HG03066 (cell line): ENCODE measurements at regions not wholly inside any gene's neighbourhood (a gene's known extent, or its start where the extent isn't known, plus 50 kb on each side); places are given as distances from the start of the nearest gene placed in this dataset.
"Not testable (repeated sequence)": the region's sequence is repeated elsewhere in the genome, so short reads cannot be mapped to it uniquely, and the experiment has no call there.

ENCODE experiments used
- ATAC-seq: cut with Tn5 transposase; IDR thresholded peaks from one replicate; pipeline ENCODE4 v1.9.1; 2021; ENCODE audit warnings: low read depth; ENCODE audit not compliant: unreplicated experiment

DNA sequence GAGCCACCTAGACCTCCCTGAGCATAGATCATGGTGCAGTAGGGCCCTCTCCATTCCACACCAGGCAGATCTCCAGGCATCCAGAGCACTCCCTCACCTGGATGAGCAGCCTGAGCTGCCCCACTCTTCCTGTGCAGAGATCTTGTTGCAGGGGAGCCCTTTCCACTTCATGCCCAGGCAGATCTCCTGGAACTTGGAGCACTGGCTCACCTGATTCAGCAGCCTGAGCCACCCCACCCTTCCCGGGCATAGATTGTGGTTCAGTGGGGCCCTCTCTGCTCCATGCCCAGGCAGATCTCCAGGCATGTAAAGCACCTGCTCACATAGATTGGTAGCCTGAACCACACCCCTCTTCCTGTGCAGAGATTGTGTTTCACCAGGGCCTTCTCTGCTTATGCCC, 78.0 kb downstream of the SEC16B start:
- ATAC-seq, result no peak

DNA sequence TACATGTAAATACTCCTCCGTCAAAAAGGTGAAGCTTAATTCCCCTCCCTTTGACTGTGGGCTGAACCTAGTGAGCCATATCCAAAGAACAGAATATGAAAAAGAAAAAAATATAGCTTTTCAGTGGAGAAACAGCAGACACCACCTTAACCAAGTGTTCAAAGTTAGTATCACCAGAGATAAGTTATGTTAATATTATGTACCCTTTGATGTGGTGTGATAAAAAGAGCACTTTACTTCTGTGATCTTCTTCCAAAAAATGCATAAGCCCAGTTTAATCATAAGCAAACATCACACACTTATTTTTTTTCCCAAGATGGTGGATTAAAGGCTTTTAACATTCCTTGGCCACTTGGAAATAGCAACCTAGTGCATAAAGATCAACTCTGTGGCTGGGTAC, 79.4 kb downstream of the SEC16B start:
- no peak for ATAC-seq

DNA sequence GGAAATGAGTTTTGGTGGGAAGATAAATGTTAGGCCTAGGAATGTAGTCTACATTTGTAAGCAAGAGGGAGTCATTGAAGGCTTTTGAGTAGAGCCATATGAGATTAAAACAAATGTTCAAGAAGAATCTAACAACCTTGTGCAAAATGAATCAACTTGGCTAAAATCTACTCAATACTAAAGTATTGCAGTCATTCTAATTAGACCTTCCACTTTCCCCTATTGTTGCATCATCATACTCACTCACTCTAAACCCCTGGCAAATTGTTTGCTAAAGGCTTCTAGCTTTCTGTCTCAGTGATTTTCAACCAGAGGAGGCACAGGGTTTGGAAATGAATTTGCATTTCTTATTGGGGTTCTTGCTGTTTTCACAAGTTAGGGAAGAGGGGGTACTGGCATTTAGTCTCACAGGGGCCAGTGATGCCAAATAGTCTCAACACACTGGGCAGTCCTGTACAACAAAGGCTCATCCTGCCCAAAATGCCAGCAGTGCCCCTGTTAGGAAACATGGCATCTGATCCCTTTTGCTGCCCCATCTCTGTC, 85.3 kb downstream of the SEC16B start:
- ATAC-seq, result no peak

DNA sequence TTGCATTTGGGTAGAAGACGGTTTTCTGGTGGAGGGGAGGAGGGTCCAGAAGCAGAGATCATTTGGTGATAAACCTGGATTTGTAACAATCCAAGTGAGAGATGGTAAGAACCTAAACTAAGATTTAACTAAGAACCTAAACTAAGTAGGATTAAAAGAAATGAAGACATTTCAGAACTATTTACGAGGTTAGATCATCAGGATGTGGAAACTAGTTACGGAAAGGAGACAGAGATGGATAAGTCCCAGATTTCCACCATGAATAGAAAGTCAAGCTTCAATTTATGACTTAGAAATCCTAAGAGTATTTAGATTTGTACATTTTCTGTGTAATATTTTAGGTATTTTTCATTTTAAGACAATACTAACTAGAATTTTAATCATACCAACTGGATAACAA, 86.3 kb downstream of the SEC16B start:
- ATAC-seq, result no peak

DNA sequence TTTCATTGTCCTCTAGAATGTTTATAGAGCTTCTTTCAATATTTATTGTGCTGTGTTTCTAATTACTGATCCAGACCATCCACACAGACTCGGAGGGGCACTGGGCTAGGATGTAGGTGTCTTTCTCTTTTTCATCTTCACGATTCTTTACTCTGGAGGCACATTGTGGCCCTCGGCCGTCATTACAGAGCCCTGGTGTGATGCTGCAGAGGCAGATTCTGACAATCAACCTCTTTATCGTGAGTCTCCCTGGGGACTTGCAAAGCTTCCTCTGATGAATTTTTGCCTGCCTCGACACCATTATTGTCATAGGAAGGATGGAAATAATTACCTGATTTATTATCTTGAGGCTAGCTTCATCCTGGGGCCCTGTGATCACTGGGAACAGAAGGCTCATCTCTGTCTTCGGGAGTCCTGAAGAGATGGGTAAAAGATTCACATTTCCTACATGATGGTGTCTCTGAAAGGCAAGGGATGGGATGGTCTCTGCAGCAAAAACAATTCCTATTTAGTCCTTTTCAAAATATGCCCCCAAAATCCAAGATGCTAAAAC, 89.4 kb downstream of the SEC16B start:
- ATAC-seq, result no peak

DNA sequence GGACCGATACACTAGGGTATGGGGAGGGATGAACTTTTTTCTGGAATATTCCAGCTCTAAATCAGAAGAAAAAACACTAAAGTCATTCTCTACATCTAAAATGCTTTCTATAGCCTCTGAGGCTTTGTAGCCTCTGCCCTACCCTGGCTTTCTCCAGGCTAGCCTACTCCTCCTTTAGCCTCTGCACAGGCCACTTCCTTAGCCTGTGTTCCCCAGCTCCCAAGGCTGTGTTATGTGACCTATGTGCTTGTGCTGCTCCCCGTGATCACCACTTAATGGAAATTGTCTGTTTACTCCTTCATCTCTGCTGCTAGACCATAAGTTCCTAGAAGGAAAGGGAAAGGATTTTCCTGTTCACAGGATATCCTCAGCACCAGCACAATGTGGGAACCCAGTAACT, 92.8 kb downstream of the SEC16B start:
- ATAC-seq, result no peak

DNA sequence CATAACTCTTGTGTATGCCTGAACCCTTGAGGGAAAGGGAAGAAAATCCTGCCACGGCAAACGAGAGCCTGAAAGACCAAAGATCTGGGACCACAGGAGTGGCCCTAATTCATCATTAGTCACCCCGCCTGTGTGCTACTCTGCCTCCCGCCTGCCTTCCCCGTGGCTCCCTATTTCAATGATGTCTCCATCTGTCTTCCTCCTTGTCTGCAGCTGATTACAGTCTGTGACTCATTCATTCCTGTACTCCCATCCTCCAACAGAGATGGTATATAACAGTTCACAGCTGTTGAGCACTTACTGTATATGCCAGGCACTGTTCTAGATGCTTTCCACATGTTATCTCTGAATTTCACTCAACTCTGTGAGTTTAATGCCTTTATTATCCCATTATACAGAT, 96.6 kb downstream of the SEC16B start:
- ATAC-seq, result no peak

DNA sequence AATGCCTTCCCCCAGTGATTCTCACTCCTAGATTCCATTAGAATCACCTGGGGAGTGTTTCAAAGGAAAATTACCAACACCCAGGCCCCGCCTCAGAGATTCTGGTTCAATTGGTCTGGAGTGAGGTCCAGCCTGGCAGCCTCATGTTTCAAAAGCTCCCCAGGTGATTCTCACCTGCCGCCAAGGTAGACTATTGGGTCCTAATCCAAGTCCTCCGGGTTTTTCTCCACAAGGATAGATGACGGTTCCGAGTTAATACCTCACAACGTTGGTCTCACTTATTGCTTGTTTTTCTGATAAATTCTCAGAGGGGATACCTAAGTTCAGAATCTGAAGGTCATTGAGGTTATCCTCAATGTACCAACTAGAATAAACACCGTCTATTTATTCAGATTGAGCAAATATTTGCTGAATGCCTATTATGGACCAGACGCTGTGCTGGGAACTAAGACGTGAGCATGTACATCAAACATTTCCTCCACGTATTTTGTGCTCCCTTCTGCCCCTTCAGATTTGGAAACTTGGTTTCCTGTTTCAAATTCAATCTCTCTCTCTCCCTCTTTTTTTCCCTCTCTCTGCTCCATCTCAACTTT, 97.5 kb downstream of the SEC16B start:
- ATAC-seq, result no peak

DNA sequence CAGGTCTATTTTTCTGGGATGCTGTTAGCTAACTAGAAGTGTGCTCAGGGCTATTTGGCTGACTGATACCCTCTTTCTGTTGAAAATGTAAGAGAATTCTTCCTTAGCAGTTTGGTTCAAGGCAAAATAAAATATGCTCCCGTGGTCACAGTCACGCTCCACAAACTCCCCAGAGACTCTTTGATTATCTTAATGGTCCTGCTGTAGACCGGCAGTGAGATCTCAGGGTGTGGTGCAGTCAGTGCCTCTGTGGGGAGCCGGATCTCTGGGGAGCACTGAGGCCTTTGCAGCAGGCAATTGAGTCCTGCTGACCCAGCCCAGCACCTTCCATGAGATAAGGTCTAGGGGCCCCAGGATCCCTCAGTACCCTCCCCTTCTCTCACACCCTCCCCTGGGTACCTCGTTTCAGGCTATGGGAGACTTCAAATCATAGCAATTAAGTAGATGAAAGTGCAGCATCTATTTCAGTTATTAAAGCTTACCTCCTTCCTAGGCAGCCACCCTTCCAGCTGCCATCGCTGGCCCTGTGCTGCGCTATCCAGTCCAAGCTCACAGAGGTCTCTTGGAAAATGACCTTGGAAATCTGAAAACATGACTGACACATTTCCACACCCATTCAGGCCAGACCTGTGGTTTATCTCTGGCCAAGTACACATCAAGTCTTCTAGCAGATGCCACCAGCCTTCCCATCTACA, 98.1 kb downstream of the SEC16B start:
- no peak for ATAC-seq

DNA sequence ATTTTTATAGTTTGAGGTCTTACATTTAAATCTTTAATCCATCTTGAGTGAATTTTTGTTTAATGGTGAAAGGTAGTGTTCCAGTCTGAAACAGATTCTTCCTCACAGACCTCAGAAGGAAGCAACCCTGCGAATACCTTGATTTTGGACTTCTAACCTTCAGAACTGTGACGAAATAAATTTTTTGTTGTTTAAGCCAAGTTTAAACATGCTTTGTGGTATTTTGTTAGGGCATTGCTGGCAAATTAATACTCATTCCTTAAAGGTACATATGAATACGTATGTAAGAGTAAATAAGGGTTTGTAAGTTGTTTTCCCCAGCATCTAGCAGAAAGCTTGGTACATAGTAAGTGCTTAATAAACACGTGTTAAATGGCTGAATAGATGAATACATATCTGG, 100.3 kb downstream of the SEC16B start:
- no peak for ATAC-seq

DNA sequence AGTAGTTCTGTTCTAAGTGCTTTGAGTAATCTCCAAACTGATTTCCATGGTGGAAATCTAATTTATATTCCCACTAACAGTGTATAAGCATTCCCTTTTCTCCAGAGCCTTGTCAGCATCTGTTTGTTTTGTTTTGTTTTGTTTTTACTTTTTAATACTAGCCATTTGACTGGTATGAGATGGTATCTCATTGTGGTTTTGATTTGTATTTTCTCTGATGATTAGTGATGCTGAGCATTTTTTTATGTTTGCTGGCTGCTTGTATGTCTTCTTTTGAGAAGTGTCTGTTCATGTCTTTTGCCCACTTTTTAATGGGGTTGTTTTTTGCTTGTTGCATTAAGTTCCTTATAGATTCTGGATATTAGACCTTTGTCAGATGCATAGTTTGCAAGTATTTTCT, 100.8 kb downstream of the SEC16B start:
- not testable (repeated sequence) for ATAC-seq

DNA sequence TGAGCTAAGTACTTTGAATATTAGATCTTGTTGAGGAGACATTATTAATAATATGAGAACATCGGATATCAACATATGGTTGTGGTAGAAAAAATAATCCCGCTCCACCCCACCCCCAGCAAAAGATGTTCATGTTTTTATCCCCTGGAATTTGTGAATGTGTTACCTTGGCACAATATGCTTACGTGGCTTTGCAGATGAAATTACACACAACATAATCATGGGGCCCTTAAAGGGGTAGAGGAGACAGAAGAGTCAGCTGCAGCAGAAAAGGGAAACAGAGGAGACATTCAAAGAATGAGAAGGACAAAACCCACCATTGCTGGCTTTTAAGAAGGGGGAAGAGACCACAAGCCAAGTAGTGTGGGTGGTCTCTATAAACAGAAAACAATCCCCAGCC, 104.1 kb downstream of the SEC16B start:
- no peak for ATAC-seq

DNA sequence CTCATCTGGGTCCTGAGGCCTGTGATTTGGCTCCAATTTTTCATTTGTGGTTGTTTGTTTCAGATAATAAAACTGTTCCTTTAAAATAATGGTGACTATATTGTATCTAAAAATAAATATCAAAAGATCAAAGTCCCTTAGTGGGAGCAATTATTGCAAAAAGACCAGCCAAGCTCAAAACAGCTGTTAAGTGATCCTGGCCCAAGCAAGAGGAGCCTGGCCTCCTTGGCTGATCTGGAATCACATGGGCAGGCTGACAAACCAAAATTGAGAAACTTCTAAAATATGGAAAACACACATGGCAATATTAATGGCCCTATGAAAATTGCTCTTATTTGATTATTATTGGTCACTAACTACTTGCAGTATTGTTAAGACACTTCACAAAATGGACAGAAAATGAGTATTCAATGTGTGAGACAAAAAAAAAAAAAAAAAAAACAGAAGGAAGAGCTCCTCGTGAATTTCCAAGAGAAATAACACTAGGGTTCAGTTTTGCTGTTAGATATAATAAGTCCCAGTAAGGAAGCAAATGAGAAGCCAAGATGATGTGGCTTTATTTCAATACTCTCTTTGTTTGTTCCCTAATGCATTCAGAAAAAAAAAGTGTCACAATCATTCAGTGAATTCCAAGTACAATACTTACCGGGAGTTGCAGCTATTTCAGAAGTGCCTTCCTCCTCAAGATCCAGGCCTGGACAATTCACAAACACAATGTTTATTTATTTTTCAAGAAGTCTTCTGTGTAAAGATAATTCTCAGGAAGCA, 105.1 kb downstream of the SEC16B start:
- no peak for ATAC-seq

DNA sequence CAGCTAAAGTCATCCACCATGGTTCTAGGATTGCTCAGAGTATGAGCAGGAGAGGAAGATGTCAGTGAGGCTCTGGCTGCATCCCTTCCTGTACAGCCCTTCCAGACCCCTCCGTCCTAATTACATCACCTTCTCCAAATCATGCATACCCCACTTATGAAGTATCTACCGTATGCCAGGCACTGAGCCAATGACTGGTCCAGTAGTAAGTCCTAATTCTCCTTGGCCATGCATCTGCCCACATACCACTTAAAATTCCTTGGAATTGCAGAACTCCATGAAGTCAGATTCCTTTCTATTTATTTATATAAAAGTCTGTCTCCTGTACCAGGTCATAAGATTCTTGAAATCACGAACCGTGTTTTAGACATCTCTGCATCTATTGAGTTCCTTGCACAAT, 106.1 kb downstream of the SEC16B start:
- ATAC-seq, result no peak

DNA sequence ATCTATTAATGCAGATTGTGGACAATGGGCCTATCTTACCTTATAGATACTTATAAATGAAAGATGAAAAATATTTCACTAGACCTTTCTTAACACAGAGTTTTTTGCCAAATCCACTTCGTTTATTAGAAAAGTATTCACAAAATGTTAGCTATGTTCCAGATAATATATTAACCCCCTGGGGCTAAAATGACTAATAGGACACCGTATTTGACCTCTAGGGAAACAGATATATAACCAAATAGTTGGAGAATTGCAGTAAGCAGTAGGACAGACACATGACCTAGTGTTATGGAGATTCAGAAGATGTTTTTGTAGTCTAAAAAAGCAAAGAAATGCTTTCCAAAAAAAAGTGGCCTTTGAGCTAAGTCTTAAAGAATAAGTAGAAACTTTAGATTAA, 106.9 kb downstream of the SEC16B start:
- ATAC-seq, result no peak

DNA sequence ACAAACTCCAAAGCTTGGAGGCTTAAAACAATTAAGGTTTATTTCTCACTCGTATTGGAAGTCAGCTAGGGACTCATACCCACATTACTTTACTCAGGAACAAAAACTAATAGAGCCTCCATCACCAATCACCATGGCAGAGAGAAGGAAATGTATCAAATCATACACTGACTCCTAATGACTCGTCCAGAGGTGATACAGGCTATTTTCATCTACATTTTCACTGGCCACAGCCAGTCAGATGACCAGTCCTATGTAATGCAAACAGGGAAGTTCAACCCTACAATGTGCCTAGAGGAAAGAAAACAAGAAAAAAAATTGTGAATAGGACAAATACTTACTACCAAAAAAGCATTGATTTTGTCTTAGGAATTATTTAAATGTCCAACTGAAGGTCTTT, 110.3 kb downstream of the SEC16B start:
- no peak for ATAC-seq

DNA sequence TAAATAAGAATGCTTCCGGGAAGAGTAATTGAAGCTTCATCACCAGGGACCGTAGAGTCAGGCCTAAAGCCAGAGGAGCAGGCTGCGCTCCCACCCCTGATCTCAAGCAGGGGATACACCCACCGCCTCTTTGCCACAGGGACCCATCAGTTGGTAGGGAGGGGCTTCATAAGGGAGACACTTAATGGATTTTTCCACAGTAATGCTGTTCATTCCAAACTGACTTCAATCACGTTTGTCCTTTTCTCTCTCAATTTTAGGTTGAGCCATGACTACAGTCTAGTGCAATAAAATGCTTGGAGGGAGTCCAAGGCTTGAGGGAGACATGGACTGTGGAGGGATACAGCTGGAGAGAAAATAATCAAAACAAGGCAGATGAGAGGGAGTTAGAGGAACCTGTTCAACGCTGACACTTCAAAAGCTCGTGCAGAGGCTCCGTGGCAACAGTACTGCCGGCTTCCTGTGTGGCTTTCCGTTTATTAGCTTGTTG, 111.5 kb downstream of the SEC16B start:
- ATAC-seq, result no peak

DNA sequence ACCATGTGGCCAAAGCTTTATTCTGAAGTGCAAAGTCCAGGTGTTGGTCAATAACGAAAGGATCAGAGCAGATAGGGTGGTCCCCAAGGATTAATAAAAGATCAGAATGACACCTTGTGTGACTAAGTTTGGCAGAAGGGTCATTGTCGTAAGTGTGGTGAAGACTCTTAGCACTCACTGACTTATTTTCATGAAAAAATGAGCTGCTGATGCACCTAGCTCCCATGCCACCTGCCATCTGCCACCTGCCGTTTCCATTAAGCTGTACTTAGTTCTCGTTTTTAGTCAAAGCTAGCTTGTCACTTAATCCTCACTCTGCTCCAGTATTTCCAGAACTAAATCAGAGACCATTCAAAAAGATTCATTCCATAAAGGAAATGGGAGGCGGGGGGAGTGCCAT, 112.6 kb downstream of the SEC16B start:
- no peak for ATAC-seq

DNA sequence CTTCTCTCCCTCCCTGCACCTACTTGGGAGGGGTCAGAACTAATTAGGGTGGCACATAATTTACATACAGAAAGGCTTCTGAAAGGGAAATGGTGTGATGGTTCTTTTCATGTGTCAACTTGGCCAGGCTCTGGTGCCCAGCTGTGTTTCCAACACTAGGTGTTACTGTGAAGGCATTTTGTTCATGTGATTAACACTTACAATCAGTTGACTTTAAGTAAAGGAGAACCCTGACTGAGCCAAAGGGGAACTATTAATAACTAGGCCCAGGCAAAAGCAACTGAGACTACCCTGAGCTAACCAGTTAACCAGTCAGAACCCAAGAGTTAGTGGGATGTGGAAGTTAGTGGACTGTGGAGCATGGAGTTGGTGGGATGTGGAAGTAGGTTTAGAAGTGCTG, 114.9 kb downstream of the SEC16B start:
- no peak for ATAC-seq

DNA sequence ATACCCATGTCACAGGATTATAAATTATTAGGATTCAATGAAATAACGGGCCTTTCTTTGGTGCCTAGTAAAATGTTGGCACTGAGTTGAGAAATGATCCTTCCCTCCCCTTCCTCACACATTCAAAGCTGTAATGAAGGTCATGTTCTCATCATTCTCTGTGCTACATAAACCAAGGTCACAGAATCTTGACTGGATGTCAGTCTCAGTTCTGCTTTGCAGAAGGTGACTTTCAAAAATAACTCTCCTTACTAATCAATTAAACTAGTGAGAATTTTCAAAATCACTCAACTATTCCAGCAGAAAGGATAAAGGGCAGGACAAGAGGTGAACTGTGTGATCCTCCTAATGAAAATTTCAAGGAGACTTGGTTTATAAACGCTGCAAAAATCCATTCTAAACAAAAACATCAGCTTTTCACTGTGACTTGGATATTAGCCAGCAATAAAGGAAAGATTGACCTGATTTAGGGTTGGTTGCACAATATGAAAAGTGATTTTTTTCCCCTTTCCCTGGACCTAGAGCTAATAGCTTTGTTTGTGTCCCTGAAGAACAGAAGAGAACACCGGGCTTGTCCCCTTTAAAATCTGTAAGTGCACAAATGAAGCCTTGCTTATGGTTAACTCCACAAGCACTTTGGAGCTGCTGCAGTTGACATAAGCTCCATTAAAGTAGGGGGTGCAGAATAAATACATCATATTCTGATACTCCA, 120.1 kb downstream of the SEC16B start:
- ATAC-seq, result no peak

DNA sequence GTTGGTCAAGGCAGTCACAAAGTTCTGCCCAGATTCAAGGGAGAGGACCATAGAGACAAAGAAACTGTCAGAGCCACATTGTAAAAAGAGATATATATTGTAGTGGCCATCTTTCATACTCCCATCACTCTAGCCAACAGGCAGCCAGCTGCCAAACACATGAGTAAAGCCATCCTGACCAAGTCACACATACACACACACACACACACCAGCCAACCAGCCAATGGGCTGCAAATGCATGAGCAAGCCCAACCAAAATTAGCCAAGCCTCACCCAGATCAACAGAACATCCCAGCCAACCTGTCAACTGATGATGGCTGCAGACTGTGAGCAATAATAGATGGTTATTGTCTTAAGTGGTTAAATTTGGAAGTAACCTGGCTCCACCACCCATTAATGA, 120.7 kb downstream of the SEC16B start:
- no peak for ATAC-seq
